ENCODE measurements at regions not wholly inside any gene's neighbourhood (a gene's known extent, or its start where the extent isn't known, plus 50 kb on each side); places are given as distances from the start of the nearest gene placed in this dataset.

- TF ChIP-seq POLR2A (IDR thresholded peaks at IDR 0.05) (no peak), CTCF (IDR thresholded peaks at IDR 0.05) (no peak)
Observed at GRCh38 chr15:95739131-95739530, 591.4 kb upstream of the NR2F2 start.

Measured in body of pancreas (tissue), 4 donors.